Osteocyte (in vitro differentiated cells): ENCODE measurements at regions not wholly inside any gene's neighbourhood (a gene's known extent, or its start where the extent isn't known, plus 50 kb on each side); places are given as distances from the start of the nearest gene placed in this dataset.

Experiments used
- DNase-seq: peaks from one replicate; pipeline ENCODE4 v3.0.0; 2021; ENCODE audit warnings: mixed read lengths; ENCODE audit not compliant: unreplicated experiment; ENCODE audit errors: extremely low spot score
- H3K27ac Mint-ChIP-seq: one replicate; pipeline ENCODE4 v1.8.0; 2021; ENCODE audit warnings: mild to moderate bottlenecking, mixed read lengths; ENCODE audit not compliant: unreplicated experiment
- H3K27me3 Mint-ChIP-seq: one replicate; pipeline ENCODE4 v1.8.0; 2021; ENCODE audit warnings: mixed read lengths; ENCODE audit not compliant: unreplicated experiment
- H3K36me3 Mint-ChIP-seq: one replicate; pipeline ENCODE4 v1.8.0; 2021; ENCODE audit warnings: mixed read lengths; ENCODE audit not compliant: unreplicated experiment
- H3K4me1 Mint-ChIP-seq: one replicate; pipeline ENCODE4 v1.8.0; 2021; ENCODE audit warnings: mixed read lengths; ENCODE audit not compliant: unreplicated experiment
- H3K4me3 Mint-ChIP-seq: one replicate; pipeline ENCODE4 v1.8.0; 2021; ENCODE audit warnings: mild to moderate bottlenecking, moderate library complexity, mixed read lengths; ENCODE audit not compliant: unreplicated experiment
- H3K9me3 Mint-ChIP-seq: one replicate; pipeline ENCODE4 v1.8.0; 2021; ENCODE audit warnings: mixed read lengths; ENCODE audit not compliant: unreplicated experiment
- CTCF ChIP-seq: fragments of 200-600 bp; sonication (generic); IDR thresholded peaks from 2 replicates; pipeline ENCODE4 v1.5.0; 2021; ENCODE audit warnings: antibody characterized with exemption, mild to moderate bottlenecking, moderate library complexity

DNA sequence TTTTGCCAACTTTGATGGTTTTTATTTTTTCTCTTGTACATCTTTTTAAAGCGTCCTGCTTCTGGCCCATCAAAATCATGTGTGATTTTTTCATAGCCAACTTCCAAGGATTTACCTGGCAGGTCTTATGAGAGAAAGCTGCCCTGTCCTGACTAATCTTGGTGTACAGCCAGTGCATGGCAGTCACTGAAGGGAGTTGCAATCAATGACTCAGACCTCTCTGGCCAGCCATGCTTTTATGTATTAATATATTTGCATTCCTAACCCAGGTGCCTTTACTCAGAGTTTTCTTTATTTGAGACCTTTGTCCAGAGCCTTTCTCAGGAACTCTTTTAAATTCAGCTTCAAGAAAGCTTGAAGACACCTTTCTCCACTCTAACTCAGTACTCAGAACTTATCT, 691.5 kb upstream of the HTR2C start:
- H3K36me3 Mint-ChIP-seq, result no peaks in the 10 kb centered on the region
- no peaks in the 10 kb centered on the region for H3K4me1 Mint-ChIP-seq
- no peak overlapping the region for H3K4me3 Mint-ChIP-seq
- H3K27me3 Mint-ChIP-seq, result no peaks in the 10 kb centered on the region
- H3K9me3 Mint-ChIP-seq, result peaks cover 22% of the 10 kb centered on the region
- no peak for DNase-seq
- no peak overlapping the region for H3K27ac Mint-ChIP-seq
- no peak for TF ChIP-seq CTCF

DNA sequence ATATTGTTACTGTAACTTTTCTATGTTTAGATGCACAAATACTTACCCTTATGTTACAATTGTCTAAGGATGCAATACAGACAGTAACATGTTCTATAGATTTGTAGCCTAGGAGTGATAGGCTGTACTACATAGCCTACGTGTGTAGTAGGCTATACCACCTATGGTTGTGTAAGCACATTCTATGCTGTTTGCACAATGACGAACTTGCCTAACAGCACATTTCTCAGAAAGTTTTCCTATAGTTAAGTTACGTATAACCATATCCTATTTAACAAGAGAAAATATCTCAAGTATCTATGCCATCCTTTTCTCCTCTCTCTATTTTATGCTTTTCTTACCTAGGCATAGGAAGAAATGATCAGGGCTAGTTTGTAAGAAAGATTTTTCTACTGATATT, 710.8 kb upstream of the HTR2C start:
- Mint-ChIP-seq H3K9me3 (peaks cover 20% of the 10 kb centered on the region), H3K36me3 (no peaks in the 10 kb centered on the region), H3K4me1 (no peaks in the 10 kb centered on the region), H3K27me3 (no peaks in the 10 kb centered on the region), H3K27ac (no peak overlapping the region), H3K4me3 (no peak overlapping the region)
- TF ChIP-seq CTCF, result no peak
- DNase-seq, result no peak

GRCh38 chrX:113868711-113869110, 715.2 kb upstream of the HTR2C start:
- no peaks in the 10 kb centered on the region for H3K36me3 Mint-ChIP-seq
- DNase-seq, result no peak
- no peaks in the 10 kb centered on the region for H3K27me3 Mint-ChIP-seq
- TF ChIP-seq CTCF, result no peak
- H3K4me3 Mint-ChIP-seq, result no peak overlapping the region
- H3K9me3 Mint-ChIP-seq, result peaks cover 15% of the 10 kb centered on the region
- H3K27ac Mint-ChIP-seq, result no peak overlapping the region
- no peaks in the 10 kb centered on the region for H3K4me1 Mint-ChIP-seq

- no peaks in the 10 kb centered on the region for H3K36me3 Mint-ChIP-seq
- no peak for TF ChIP-seq CTCF
- no peak overlapping the region for H3K4me3 Mint-ChIP-seq
- DNase-seq, result no peak
- H3K4me1 Mint-ChIP-seq, result no peaks in the 10 kb centered on the region
- peaks cover 10% of the 10 kb centered on the region for H3K9me3 Mint-ChIP-seq
- no peaks in the 10 kb centered on the region for H3K27me3 Mint-ChIP-seq
- no peak overlapping the region for H3K27ac Mint-ChIP-seq
Measured at GRCh38 chrX:113868177-113868576, 715.7 kb upstream of the HTR2C start.

DNA sequence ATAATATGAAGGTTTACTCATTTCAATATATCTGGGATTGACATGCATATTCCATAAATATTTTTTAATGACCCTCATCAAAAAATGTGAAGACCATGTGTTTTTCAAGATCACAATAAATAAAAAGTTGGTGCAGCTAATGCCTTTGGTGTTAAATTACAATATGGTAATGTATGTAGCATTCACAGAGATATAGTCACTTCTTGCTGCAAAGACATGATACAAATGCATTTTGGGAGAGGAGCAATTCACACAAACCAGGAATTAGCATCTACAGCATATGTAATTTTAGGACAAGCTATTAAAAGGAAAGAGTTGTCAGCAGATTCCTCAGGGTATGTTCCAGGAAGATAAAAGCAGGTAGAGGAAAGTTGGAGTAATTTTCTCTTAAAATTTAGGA, 734.5 kb upstream of the HTR2C start:
- no peak for DNase-seq

More for the DNA sequence above, 734.5 kb upstream of the HTR2C start:
- Mint-ChIP-seq H3K9me3 (peaks cover 17% of the 10 kb centered on the region), H3K4me3 (no peak overlapping the region), H3K4me1 (no peaks in the 10 kb centered on the region), H3K27ac (no peak overlapping the region), H3K36me3 (no peaks in the 10 kb centered on the region), H3K27me3 (no peaks in the 10 kb centered on the region)
- TF ChIP-seq CTCF, result no peak
